HG02938 (cell line): ENCODE measurements at regions not wholly inside any gene's neighbourhood (a gene's known extent, or its start where the extent isn't known, plus 50 kb on each side); places are given as distances from the start of the nearest gene placed in this dataset.
"Not testable (repeated sequence)": the region's sequence is repeated elsewhere in the genome, so short reads cannot be mapped to it uniquely, and the experiment has no call there.

ENCODE experiments used
- ATAC-seq: cut with Tn5 transposase; IDR thresholded peaks from one replicate; pipeline ENCODE4 v1.9.1; 2021; ENCODE audit warnings: mild to moderate bottlenecking, moderate library complexity; ENCODE audit not compliant: unreplicated experiment

DNA sequence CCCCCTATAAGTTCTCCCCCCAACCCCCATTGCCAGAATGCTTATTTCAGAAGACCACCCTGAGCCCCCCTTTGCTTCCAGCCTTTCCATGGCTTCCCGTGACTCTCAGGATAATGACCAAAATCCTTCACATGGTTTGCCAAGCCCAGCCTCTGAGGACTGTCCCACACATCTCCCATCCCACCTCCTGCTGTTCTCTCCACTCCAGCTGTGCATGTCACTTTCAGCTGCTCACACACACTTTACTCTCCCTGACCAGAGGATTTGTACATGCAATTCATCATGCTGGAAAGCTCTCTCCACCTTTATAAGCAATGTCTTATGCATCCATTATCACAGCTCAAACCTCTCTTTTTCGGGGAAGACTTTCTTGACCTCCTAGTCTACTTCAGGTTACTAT, 164.2 kb downstream of the PRL start:
- no peak for ATAC-seq

DNA sequence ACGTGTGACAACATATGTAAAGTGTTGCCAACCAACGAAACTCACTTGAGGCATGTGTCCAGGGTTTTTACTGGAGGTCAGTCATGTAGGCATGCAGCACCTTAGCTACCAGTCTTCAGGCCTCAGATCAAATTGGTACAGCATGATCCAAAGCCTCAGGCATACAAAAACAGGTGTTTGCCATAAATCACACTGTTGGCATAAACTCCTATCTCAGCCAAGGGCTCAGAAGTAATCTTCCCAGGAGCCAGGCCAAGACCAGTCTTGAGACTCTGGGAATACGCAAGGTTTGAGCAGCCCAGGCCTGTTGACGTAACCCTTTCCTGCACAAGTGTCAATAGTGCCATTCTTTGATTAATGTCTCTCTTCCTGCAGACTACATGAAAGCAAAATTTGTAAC, 163.5 kb downstream of the PRL start:
- no peak for ATAC-seq

GRCh38 chr6:22134308-22134707, 162.5 kb downstream of the PRL start:
- no peak for ATAC-seq

DNA sequence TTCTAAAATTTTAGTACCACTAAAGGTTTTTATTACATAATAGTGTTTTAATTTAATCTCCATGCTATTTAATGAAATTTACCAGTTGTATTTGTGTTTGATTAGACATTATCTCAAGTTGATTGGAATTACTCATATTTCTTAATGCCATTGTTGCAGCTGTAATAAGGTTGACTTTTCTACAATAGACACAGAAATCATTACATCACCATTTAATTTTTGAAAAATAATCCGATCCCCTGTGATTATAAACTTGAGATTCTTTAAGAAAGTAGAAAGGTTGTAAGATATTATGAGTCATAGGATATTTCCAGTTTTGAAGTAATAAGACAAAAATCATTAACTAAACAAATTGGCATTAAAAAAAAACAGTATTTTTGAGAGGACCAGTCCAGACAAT, 161.4 kb downstream of the PRL start:
- ATAC-seq, result no peak

- ATAC-seq, result not testable (repeated sequence)
Measured at GRCh38 chr6:22140736-22141135, 156.1 kb downstream of the PRL start.

- ATAC-seq, result no peak
Measured at GRCh38 chr6:22141241-22141745, 155.5 kb downstream of the PRL start.

- ATAC-seq, result no peak
Measured at GRCh38 chr6:22142856-22143255, 154.0 kb downstream of the PRL start.

GRCh38 chr6:22145376-22145775, 151.5 kb downstream of the PRL start:
- ATAC-seq, result no peak

DNA sequence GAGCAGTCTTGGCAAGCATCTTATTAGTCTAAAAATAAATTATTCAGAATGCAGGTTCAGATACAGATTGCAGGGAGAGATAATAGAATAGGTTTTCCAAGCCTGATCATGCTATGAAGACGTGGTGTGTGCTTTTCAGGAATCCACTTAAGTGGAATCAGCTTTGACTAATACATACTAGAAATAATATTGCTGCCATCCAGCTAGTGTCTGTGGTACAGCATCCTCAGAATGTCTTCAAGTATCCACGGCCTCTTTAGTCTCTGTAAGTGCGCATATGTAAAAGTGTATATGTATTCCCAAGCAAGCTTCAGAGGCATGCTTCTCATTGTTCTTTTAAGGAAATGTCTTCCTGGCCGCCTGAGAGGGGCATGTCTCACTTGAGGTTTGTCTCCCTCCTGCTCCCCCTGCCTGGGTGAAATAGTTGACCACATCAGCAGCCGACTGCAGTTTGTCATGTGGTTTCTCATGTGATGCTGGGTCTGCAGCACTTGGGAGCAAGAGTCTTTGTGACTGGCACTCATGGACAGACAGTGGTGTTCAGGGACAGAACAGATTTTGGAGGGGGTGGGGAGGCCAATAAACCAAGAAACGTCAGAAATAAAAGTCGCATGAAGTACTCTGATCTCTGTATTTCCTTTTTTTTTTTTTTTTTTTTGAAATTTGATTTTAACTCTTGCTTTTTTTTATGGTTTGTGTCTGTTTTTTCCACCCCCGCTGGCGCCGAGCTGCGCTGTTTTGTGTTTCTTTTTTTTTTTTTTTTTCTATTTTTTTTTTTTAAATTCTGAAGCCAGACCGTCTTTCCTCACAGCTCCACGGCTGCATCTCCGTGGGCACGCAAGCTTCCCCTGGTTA, 150.8 kb downstream of the PRL start:
- no peak for ATAC-seq

- ATAC-seq, result no peak
Measured at GRCh38 chr6:22146678-22146930, 150.2 kb downstream of the PRL start.

DNA sequence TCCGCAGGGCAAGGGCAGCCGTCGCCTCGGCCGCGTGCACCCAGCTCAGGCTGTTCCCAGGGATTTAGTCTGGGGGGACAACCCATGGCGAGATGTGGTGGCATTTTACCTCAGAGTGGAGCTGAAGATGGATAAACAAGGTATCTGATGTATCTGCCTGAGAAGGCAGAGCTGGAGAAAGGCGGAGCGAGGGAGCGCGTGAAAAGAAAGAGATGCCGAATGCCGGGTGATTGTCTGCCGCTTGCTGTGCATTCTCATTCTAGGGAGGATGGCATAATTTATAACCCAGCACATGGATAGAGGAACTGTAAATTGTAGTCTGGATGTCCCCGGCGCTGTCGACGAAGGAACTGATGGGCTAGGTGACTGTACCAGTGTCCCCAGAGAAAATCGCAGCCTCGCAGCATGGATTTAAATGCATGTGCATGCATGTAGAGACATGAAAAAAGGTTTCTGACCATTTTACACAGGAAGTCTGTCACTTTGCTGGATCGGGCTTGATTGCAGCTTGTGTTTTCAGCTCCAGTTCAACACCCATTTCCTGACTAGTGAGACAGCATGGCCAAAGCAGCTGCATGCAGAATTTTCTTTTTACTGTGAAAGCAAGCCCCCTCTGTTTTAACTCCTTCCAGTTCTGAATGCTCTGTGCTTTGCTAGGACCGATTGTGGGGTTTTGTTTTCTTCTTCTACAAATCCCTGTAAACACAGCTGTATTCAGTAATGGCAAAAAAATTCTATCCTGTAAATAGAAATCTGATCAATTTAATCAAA, 149.7 kb downstream of the PRL start:
- no peak for ATAC-seq

DNA sequence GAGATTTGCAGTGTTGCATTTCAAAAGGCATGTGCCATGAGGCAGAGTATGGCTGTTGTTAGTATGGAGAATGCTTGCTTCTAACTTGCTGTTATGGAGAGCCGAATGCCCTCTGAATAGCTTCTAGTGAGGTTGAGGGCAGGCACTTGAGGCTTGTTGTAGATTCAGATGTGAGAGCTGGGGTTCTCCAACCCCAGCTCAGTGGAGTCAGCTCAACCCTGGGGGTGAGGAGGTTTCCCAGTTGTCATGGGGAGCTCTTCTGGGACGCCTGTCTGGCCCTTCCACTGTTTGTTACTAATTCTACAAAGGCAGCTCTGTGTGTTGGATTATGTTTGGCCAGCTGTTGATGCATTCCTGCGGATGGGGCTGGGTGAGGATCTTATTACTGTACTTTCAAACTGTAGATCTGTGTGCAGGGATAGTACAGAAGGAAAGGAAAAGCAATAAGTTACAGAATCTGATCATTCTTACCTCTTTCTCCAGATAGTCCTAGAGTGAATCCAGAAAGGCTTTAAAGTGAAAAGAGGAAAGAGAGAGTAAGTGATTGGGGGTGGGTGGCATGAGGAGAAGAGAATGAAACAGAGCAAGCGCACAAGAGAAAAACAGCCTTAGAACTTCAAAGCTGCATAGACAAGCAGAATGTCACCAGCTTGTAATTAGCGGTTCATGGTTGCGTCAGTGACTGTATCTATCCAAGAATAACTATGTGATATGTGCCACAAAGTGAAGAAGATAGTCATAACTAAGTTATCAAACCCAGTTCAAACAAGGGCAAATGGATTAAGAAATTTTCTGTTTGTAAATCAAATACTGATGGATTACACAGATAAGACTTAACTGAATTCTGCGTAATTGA, 148.7 kb downstream of the PRL start:
- ATAC-seq, result no peak

DNA sequence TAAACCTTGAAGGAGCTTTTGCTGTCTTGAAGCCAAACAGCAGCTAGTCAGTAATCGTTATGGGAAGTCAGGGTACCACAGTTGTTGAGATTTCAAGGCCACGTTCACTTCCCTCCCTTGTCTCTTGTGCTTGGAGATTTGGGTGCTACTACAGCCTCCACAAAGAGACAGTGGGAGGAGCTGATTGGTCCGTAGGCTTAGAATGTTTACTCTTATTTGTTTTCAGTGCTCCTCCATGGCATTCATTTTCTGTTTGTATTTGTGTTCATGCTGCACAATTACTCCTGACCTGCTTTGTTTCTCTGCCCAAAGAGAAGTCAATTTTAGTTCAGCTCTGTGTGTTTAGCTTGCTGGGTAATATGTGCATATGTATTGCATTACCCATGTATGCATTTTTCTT, 147.7 kb downstream of the PRL start:
- ATAC-seq, result no peak

DNA sequence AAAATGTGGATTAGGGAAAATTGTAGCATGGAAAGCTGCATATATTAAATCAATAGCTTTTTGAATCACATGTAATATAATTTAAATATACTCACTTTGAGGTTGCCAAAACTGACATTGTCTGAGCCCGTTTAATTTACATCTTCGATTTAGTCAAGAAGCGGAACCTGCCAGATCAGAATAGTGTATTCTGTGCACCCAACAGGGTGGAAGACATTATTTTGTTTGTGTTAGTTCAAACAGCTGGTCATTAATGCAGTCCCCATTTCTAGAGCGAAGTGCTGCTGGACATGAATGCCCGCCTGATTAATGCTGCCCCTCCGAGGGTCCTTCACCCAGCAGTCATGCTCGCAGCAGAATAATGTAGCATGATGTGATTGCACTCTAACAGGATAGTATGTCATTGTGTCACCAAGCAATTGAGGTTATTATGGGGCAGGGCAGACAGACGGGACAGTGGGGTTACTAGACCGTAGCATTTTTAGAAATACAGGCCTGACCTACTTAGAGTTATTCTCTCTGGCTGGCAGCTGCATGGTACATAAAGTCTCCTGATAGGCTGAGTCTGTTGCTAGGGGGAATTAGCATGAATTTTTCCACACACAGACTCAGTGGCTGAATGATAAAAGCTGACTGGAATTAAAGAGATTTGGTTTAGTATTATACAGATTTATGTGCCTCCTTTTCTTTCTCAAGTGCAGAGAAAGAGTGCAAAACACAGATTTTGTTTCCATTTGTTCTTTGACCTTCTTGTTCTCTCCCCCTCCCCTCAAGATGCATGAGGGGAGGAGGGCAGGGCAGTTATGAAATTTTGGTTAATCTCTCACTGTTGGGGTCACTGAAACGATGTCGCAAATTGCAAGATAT, 147.1 kb downstream of the PRL start:
- no peak for ATAC-seq

DNA sequence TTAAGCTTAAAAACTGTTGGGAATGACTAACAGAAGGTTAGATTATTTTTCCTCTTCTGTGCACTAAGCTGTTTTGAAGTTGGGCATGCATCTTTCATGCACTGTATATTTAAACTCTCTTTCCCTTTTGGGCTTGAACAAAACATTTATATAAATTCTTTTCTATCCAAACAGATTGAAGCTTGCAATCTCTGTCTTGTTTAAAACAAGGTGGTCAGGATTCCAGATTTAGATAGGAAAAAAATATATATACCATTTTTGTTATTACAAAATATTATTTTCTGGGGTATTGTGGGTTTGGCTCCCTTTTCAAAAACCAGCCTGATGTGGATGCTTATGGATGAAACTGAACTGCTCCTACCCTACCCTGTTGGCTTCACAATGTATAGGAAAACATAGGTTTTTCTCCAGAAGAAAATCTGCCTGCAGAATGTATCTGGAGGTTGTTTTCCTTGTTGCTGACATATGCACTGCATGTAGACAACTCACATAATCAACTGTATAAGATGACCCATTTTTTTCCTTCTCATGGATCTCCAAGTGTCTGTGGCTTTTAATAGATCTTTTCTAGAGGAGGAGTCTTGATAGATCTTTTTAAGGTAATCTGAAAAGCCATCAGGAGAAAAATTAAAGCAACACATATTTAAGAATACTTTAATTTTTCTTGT, 146.3 kb downstream of the PRL start:
- ATAC-seq, result no peak

DNA sequence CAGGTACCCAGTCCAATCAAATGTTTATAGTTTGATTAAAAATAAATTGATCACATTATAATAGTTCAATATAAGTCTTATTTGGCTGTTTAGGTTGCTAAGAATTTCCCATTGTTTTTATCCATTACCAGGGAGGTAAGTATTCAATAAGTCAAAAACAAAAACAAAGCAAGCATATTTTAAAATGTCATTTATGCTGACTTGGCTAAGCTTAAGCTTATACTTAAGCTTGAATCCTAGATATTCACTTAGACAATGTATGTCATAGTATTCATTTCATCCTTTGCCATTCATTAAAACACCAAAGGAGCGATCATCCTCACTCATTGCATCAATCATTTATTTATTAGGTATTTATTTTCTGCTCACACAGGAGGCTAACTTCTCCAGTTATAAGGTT, 144.9 kb downstream of the PRL start:
- no peak for ATAC-seq

GRCh38 chr6:22152841-22153240, 144.0 kb downstream of the PRL start:
- no peak for ATAC-seq

GRCh38 chr6:22153384-22154158, 143.3 kb downstream of the PRL start:
- no peak for ATAC-seq

DNA sequence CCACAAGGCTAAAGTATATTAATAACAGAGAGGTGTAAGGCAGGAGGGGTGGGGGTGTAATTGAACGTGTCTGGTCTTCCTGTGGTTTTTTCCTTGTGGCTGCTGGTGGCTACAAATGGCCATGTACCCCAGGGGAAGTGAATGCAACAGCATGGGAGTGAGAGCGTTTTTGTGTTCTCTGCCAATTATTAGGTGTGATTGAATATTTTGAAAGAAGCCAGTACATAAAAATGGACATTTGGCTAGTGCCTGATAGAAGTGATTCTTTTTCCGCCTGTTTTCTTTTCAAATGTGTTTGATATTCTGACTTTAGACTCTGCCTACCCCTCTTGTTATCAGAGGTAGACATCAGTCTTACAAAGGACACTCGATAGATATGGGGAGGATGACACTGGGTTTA, 141.3 kb downstream of the PRL start:
- ATAC-seq, result no peak
